Ovary (tissue), 7 donors: ENCODE measurements at regions not wholly inside any gene's neighbourhood (a gene's known extent, or its start where the extent isn't known, plus 50 kb on each side); places are given as distances from the start of the nearest gene placed in this dataset.
"Not testable (repeated sequence)": the region's sequence is repeated elsewhere in the genome, so short reads cannot be mapped to it uniquely, and the experiment has no call there.

Experiments used
- DNase-seq, 5 donors: peaks; one replicate each; pipeline ENCODE4 v3.0.0-alpha.2; 2019 to 2020
- H3K27ac ChIP-seq, 2 donors: fragments of 200-600 bp; one replicate each; pipeline versions ENCODE4 v1.5.1 to v1.8.0; 2019 to 2022
- H3K27me3 ChIP-seq: fragments of 200-600 bp; one replicate; pipeline ENCODE4 v1.8.0; 2022
- H3K36me3 ChIP-seq: fragments of 200-600 bp; sonication (generic); one replicate; pipeline ENCODE4 v1.5.1; 2019
- H3K4me1 ChIP-seq: one replicate; pipeline ENCODE4 v1.8.1; 2013; ENCODE audit warnings: mild to moderate bottlenecking, moderate library complexity; ENCODE audit not compliant: insufficient read depth
- H3K4me3 ChIP-seq: fragments of 200-600 bp; sonication (generic); one replicate; pipeline ENCODE4 v1.5.1; 2017
- H3K9me3 ChIP-seq, 2 donors: fragments of 200-600 bp in 1 of 2; sonication (generic) in 1 of 2; one replicate each; pipeline versions ENCODE4 v1.5.1 to v1.8.1; 2013 to 2019; ENCODE audit warnings: mild to moderate bottlenecking in 1 of 2, moderate library complexity in 1 of 2
- EP300 ChIP-seq: sonication (generic); formaldehyde crosslinking; IDR thresholded peaks from one replicate; pipeline ENCODE4 v1.6.1; 2017; ENCODE audit warnings: antibody characterized with exemption
- POLR2A ChIP-seq: fragments of 450-650 bp; IDR thresholded peaks from one replicate; pipeline ENCODE4 v1.6.1; 2017; ENCODE audit warnings: antibody characterized with exemption, mild to moderate bottlenecking, moderate library complexity
- WGBS, 3 donors: extraction: QIAGEN DNeasy Blood & Tissue Kit in 1 of 3; methylation state at CpG; one replicate each; pipeline versions ENCODE4 v1.1.5 to v1.1.7; 2013 to 2017; 5-methylcytosine and 5-hydroxymethylcytosine counted together
- intact Hi-C, 4 donors: fragments of 100-400 bp; cut with DNase I; formaldehyde crosslinking; loops; one replicate each; pipeline versions ENCODE4 v1.11.0 to v1.15.1; 2022 to 2023
- TF ChIP-seq, protein P1 (sequence below), 3 donors: fragments of 450-650 bp in 2 of 3; fragments of 200-600 bp in 1 of 3; IDR thresholded peaks; one replicate each; pipeline versions ENCODE4 v1.5.1 to v1.8.0; 2016 to 2022; ENCODE audit warnings: antibody characterized with exemption in 3 of 3, mild to moderate bottlenecking in 1 of 3
- donor health status: DM: no; HTN: no; CAD: no; lungs with moderate emphysema.
- donor health status: DM: no; HTN: no; CAD: no.
- donor health status: Bipolar disorder and iron deficiency.
- donor health status: DM: no; HTN: no; CAD: no.
- donor health status: DM: yes; HTN: yes; CAD: no.

DNA sequence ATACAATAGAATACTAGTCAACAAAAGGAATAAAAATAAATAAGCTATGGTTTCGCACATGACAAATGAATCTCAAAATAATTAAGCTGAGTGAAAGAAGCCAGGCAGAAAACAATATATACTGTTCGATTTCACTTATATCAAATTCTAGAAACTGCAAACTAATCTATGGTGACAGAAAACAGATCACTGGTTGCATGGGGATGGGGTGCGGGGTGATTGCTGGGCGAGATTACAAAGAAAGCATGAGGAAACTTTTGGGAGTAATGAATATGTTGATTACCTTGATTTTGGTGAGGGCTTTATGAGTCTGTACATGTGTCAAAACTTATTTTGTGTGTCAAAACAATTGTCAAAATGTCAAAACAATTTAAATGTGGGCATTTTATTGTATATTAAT is 135.6 kb downstream of the GPR85 start:
- Histone ChIP-seq H3K27ac (no peak overlapping the region), H3K36me3 (no peaks in the 10 kb centered on the region), H3K27me3 (no peaks in the 10 kb centered on the region), H3K4me3 (no peak overlapping the region), H3K9me3 (no peaks in the 10 kb centered on the region), H3K4me1 (no peaks in the 10 kb centered on the region)
- DNase-seq: no peak
- TF ChIP-seq POLR2A: no peak
- no peak for TF ChIP-seq EP300
- TF ChIP-seq, protein P1, sequence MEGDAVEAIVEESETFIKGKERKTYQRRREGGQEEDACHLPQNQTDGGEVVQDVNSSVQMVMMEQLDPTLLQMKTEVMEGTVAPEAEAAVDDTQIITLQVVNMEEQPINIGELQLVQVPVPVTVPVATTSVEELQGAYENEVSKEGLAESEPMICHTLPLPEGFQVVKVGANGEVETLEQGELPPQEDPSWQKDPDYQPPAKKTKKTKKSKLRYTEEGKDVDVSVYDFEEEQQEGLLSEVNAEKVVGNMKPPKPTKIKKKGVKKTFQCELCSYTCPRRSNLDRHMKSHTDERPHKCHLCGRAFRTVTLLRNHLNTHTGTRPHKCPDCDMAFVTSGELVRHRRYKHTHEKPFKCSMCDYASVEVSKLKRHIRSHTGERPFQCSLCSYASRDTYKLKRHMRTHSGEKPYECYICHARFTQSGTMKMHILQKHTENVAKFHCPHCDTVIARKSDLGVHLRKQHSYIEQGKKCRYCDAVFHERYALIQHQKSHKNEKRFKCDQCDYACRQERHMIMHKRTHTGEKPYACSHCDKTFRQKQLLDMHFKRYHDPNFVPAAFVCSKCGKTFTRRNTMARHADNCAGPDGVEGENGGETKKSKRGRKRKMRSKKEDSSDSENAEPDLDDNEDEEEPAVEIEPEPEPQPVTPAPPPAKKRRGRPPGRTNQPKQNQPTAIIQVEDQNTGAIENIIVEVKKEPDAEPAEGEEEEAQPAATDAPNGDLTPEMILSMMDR (IDR thresholded peaks at IDR 0.05): no peak
- WGBS, 3 donors: 82 to 83% (median 82%) methylated on average over 4 of the region's 4 CpGs
- intact Hi-C loops: no loop called here

DNA sequence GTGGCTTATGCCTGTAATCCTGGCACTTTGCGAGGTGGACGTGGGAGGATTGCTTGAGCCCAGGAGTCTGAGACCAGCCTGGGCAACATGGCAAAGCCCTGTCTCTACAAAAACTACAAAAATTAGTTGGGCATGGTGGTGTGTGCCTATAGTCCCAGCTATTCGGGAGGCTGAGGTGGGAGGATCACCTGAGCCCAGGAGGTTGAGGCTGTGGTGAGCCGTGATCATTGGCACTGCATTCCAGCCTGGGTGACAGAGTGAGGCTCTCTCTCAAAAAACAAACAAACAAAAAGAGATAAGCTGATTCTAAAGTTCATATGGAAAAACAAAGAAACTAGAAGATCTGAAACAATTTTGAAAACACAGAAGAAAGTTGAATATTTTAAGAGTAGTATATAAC is 136.9 kb downstream of the GPR85 start:
- H3K27me3 ChIP-seq, H3K4me1 ChIP-seq, H3K9me3 ChIP-seq, H3K27ac ChIP-seq, H3K4me3 ChIP-seq, H3K36me3 ChIP-seq, intact Hi-C loops, DNase-seq: not testable (repeated sequence)
- WGBS, 3 donors: 65 to 69% (median 66%) methylated on average over 4 of the region's 4 CpGs

DNA sequence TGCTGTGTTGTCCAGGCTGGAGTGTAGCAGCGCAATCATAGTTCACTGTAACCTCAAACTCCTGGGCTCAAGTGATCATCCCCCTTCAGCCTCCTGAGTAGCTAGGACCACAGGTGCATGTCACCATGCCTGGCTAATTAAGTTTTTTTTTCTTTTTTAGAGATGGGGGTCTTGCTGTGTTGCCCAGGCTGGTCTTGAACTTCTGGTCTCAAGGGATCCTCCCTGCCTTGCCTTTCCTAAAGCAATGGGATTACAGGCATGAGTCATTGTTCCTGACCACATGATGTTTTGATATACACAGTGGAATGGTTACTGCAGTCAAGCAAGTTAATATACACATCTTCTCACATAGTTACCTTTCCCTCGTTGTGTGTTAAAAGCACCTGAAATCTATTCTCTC is 140.3 kb downstream of the GPR85 start:
- Histone ChIP-seq H3K4me3 (no peak overlapping the region), H3K27me3 (no peaks in the 10 kb centered on the region), H3K36me3 (no peaks in the 10 kb centered on the region), H3K27ac (no peak overlapping the region), H3K9me3 (no peaks in the 10 kb centered on the region), H3K4me1 (no peaks in the 10 kb centered on the region)
- WGBS, 3 donors: 80 to 96% (median 87%) methylated on average over 2 of the region's 2 CpGs
- no peak for DNase-seq
- TF ChIP-seq, protein P1 (IDR thresholded peaks at IDR 0.05): no peak
- TF ChIP-seq POLR2A: no peak
- TF ChIP-seq EP300: no peak
- intact Hi-C loops: no loop called here

DNA sequence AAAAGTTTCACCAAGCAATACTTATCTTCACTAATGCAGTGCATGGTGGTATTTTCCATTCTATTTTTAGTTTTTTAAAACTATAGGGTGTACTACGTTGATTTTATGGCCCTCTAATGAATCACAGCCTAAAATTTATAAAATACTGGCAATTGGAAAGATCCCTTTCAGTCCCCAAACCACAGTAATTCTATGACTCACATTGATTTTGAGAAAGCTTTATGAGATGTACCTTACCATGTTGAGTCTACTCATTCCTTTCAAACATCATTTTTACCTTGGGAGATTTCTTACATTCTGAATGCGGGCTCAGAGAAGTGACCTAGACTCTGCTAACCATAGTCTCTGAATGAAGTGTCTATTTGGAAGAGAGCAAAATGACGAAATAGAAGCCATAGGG is 141.6 kb downstream of the GPR85 start:
- intact Hi-C loops: no loop called here
- no peaks in the 10 kb centered on the region for H3K36me3 ChIP-seq
- no peaks in the 10 kb centered on the region for H3K4me1 ChIP-seq
- H3K27me3 ChIP-seq: no peaks in the 10 kb centered on the region
- no peak overlapping the region for H3K27ac ChIP-seq
- 69 to 75% (median 73%) methylated on average over 3 of the region's 3 CpGs for WGBS, 3 donors
- DNase-seq: no peak
- H3K4me3 ChIP-seq: no peak overlapping the region
- TF ChIP-seq POLR2A (no peak), EP300 (no peak)
- TF ChIP-seq, protein P1 (IDR thresholded peaks at IDR 0.05): no peak
- no peaks in the 10 kb centered on the region for H3K9me3 ChIP-seq

DNA sequence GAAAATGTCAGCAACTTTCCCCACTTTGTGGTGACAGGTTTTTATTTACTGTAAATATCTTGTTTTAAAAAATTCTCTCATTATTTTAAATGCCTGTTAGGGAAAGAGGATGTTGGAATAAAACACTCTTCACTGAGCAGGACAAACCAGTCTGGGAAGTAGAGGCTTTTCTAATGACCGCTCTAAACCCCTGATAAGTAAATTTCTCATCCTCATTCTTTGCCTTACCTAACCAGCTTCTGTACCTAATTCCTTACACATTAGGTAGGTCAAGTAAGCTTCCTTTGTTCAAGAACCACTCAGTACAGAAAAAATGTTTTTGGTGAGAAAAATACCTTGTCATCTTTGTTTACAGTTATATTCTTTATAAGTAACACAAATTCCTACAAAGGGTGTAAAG is 143.6 kb downstream of the GPR85 start:
- no peak for DNase-seq
- intact Hi-C loops: no loop called here
- 96 to 100% (median 97%) methylated on average over 1 of the region's 1 CpG for WGBS, 3 donors

DNA sequence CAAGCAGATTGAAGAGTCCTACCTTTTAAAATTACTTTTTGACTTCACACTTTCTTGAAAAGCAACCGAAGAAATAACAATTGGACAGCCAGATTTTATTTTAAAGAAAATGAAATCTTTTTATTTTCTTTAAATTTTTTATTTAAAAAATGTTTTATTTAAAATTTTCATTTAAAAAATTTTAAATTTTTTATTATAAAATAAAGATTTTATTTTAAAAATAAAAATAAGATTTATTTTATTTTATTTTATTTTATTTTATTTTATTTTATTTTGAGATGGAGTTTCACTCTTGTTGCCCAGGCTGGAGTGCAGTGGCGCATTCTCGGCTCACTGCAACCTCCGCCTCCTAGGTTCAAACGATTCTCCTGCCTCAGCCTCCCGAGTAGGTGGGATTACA is 144.5 kb downstream of the GPR85 start:
- 86 to 96% (median 91%) methylated on average over 6 of the region's 6 CpGs for WGBS, 3 donors
- H3K27me3 ChIP-seq, H3K27ac ChIP-seq, H3K9me3 ChIP-seq, H3K4me1 ChIP-seq, H3K4me3 ChIP-seq, intact Hi-C loops, DNase-seq, H3K36me3 ChIP-seq: not testable (repeated sequence)

More for the DNA sequence above, 143.6 kb downstream of the GPR85 start:
- Histone ChIP-seq H3K4me3 (no peak overlapping the region), H3K27ac (no peak overlapping the region), H3K4me1 (no peaks in the 10 kb centered on the region), H3K36me3 (no peaks in the 10 kb centered on the region), H3K9me3 (no peaks in the 10 kb centered on the region), H3K27me3 (no peaks in the 10 kb centered on the region)
- TF ChIP-seq EP300 (no peak), POLR2A (no peak)
- TF ChIP-seq, protein P1 (IDR thresholded peaks at IDR 0.05): no peak
